ENCODE measurements at regions not wholly inside any gene's neighbourhood (a gene's known extent, or its start where the extent isn't known, plus 50 kb on each side); places are given as distances from the start of the nearest gene placed in this dataset.

GRCh38 chr2:212672186-212672585, 133.6 kb upstream of the ERBB4 start:
- TF ChIP-seq EZH2phosphoT487 (IDR thresholded peaks at IDR 0.05; ENCODE audit: low read depth) (no peak), CTCF (IDR thresholded peaks at IDR 0.05; ENCODE audit: low read depth, low read length) (no peak)

Measured in OCI-LY3 (cell line).